ENCODE measurements at regions not wholly inside any gene's neighbourhood (a gene's known extent, or its start where the extent isn't known, plus 50 kb on each side); places are given as distances from the start of the nearest gene placed in this dataset.

DNA sequence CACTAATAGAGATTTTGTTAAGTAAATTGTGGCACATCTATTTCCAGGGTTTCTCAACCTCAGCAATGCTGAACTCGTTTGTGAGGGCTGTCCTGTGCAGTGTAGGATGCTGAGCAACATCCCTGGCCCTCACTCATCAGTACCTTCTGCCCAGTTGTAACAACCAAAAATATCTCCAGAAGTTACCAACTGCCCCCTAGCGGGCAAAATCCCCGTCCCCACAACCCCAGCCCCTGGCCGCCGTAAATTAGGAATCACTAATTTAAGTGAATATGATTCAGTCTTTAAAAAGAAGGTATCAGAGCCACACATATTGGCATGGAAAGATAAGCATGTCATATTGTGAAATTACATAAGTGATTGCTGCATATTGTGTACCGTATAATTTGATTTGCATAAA is 123.4 kb downstream of the ASB9 start (continued):
- no peak for TF ChIP-seq TP53 (CRISPR knock-in tag; conservative IDR thresholded peaks at IDR 0.05)

DNA sequence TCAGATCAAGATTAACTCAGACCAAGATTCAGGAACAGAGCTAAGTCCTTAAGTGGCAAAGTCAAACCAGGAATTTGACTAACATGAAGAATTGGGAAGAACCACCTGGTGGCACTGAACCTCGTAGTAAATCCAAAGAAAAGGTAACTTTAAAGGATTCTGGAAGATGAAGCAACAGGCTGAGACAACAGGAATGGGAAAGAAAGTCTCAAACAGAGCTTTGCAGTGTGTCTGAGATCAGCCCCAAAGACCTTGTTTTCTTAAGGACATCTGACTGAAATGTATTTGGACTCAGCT is 126.1 kb downstream of the ASB9 start:
- intact Hi-C loops (cut with micrococcal nuclease; ENCODE audit: unreplicated experiment) (loop anchor here (1.0 to 10.0 kb wide), 6 partner anchors 101 to 1105 kb away; partner anchors contain the start of genes FANCB, GLRA2 and MOSPD2), in situ Hi-C loops (cut with HindIII; ENCODE audit: extremely low pct_ligation_motif_present, low pct_unique_long_range_greater_than_20kb) (loop anchor here (25.0 kb wide), 1 partner anchor 1056 kb away; no protein-coding TSS in a partner anchor)
- Histone ChIP-seq H3K4me1 (ENCODE audit: insufficient read depth, low read length) (peaks cover 22% of the 10 kb centered on the region), H3K9ac (ENCODE audit: insufficient read depth, low read depth, low read length) (no peak overlapping the region), H3K27ac (ENCODE audit: extremely low read length, insufficient read depth, low read length) (no peak overlapping the region), H3K36me3 (replicated peaks in 1 of 2; ENCODE audit: control insufficient read depth in 1 of 2, insufficient read depth in 2 of 2, low read length in 2 of 2) (no peaks in the 10 kb centered on the region), H3K4me2 (ENCODE audit: low read depth, low read length) (no peak overlapping the region), H2AFZ (ENCODE audit: low read length) (no peak overlapping the region), H3K4me3 (replicated peaks in 1 of 3; ENCODE audit: insufficient read depth in 1 of 3, low read depth in 2 of 3, low read length in 3 of 3) (no peak overlapping the region), H4K20me1 (ENCODE audit: insufficient read depth, low read length) (no peaks in the 10 kb centered on the region), H3K79me2 (ENCODE audit: insufficient read depth, low read length) (no peaks in the 10 kb centered on the region), H3K27me3 (ENCODE audit: control insufficient read depth in 1 of 2, insufficient read depth in 2 of 2, low read length in 2 of 2) (no peaks in the 10 kb centered on the region), H3K9me3 (ENCODE audit: low read length) (no peaks in the 10 kb centered on the region)
- 0% methylated on average over 1 of the region's 1 CpG for WGBS (ENCODE audit: low lambda C conversion rate)
- POLR2A ChIA-PET, result no interaction called here
- ATAC-seq (no peak), FAIRE-seq (no peak), DNase-seq (ENCODE audit: low spot score) (no peak)
- CTCF ChIA-PET (ENCODE audit: low intra/inter-chr PET ratio, low total read pairs), result interaction anchor here (0.8 kb wide), 2 partner anchors 1048 to 1105 kb away, joined by 3 to 4 read pairs; no protein-coding TSS in a partner anchor
- BruUV-seq (replicated peaks), result no TSS peak
- TF ChIP-seq, protein P1, sequence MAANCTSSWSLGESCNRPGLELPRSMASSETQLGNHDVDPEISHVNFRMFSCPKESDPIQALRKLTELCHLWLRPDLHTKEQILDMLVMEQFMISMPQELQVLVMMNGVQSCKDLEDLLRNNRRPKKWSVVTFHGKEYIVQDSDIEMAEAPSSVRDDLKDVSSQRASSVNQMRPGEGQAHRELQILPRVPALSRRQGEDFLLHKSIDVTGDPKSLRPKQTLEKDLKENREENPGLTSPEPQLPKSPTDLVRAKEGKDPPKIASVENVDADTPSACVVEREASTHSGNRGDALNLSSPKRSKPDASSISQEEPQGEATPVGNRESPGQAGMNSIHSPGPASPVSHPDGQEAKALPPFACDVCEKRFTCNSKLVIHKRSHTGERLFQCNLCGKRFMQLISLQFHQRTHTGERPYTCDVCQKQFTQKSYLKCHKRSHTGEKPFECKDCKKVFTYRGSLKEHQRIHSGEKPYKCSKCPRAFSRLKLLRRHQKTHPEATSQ (CRISPR knock-in tag; IDR thresholded peaks at IDR 0.05; ENCODE audit: borderline replicate concordance), result no peak
- TF ChIP-seq ZNF629 (CRISPR knock-in tag; conservative IDR thresholded peaks at IDR 0.05), result no peak
- no peak for TF ChIP-seq MBD4 (IDR thresholded peaks at IDR 0.05; ENCODE audit: borderline replicate concordance, low read length)

All from HepG2 (cell line).